Panc1 (cell line): ENCODE measurements at regions not wholly inside any gene's neighbourhood (a gene's known extent, or its start where the extent isn't known, plus 50 kb on each side); places are given as distances from the start of the nearest gene placed in this dataset.

Experiments used
- ATAC-seq: fragments of 200-7000 bp; cut with Tn5 transposase; 2 replicates; pipeline ENCODE4 v1.9.1; 2020; ENCODE audit warnings: mild to moderate bottlenecking, moderate library complexity
- BruUV-seq: library from RNA; stranded (reverse); fragments of 400-500 nt; replicated peaks from 2 replicates; lab custom pipeline; 2021; lab: Mats Ljungman, UMichigan
- CTCF ChIA-PET: fragments of 300-600 bp; sonication (Branson Sonifier 250); formaldehyde crosslinking; loops from one replicate; lab custom pipeline; 2022; ENCODE audit warnings: antibody characterized with exemption; lab: Charles Lee
- POLR2A ChIA-PET: fragments of 300-600 bp; sonication (Branson Sonifier 250); formaldehyde crosslinking; loops from one replicate; lab custom pipeline; 2022; ENCODE audit warnings: antibody characterized with exemption; lab: Charles Lee
- DNase-seq: peaks from one replicate; pipeline ENCODE4 v3.0.0-alpha.2; 2010; ENCODE audit warnings: low read depth, low spot score
- H3K27ac ChIP-seq: 2 replicates; pipeline ENCODE4 v1.5.1; 2011; ENCODE audit warnings: mild to moderate bottlenecking, low read length, inconsistent platforms
- H3K27me3 ChIP-seq: fragments of 200-500 bp; sonication (Bioruptor generic); 2 replicates; pipeline ENCODE4 v1.6.0; 2014; ENCODE audit warnings: low read length, inconsistent platforms; ENCODE audit not compliant: control insufficient read depth, insufficient read depth
- H3K36me3 ChIP-seq: fragments of 200-500 bp; sonication (Bioruptor generic); 2 replicates; pipeline ENCODE4 v1.5.1; 2014; ENCODE audit warnings: inconsistent platforms, mild to moderate bottlenecking, low read length, moderate library complexity; ENCODE audit not compliant: control insufficient read depth, insufficient read depth
- H3K4me1 ChIP-seq: 2 replicates; pipeline ENCODE4 v1.5.1; 2011; ENCODE audit warnings: inconsistent platforms, mild to moderate bottlenecking, low read length, moderate library complexity; ENCODE audit not compliant: control insufficient read depth, insufficient read depth
- H3K4me3 ChIP-seq, 2 experiments: 2 replicates each; pipeline ENCODE4 v1.5.1; 2011 to 2012; ENCODE audit warnings: low read depth in 2 of 2, low read length in 2 of 2, mild to moderate bottlenecking in 2 of 2, inconsistent platforms in 1 of 2, moderate library complexity in 1 of 2
- H3K9me3 ChIP-seq: fragments of 200-500 bp; sonication (Bioruptor generic); 2 replicates; pipeline ENCODE4 v1.5.1; 2014; ENCODE audit warnings: low read depth, mild to moderate bottlenecking, inconsistent platforms, low read length, moderate library complexity; ENCODE audit not compliant: control insufficient read depth, insufficient read depth
- CTCF ChIP-seq: fragments of 450-650 bp; IDR thresholded peaks from 2 replicates; pipeline ENCODE4 v1.5.1; 2017; ENCODE audit warnings: mild to moderate bottlenecking
- POLR2AphosphoS5 ChIP-seq: IDR thresholded peaks from 2 replicates; pipeline ENCODE4 v1.6.1; 2012; ENCODE audit warnings: mild to moderate bottlenecking, low read depth, low read length, moderate library complexity
- REST ChIP-seq, 2 experiments: IDR thresholded peaks; 2 replicates each; pipeline ENCODE4 v1.6.1; 2011 to 2012; ENCODE audit warnings: low read depth in 2 of 2, control low read depth in 1 of 2, low read length in 1 of 2, mild to moderate bottlenecking in 1 of 2, moderate library complexity in 1 of 2; ENCODE audit not compliant: insufficient read depth in 1 of 2
- SIN3A ChIP-seq: IDR thresholded peaks from 2 replicates; pipeline ENCODE4 v1.6.1; 2012; ENCODE audit warnings: low read depth, mild to moderate bottlenecking, low read length, moderate library complexity, borderline replicate concordance; ENCODE audit not compliant: insufficient read depth
- TCF7L2 ChIP-seq: IDR thresholded peaks from 2 replicates; pipeline ENCODE4 v1.6.1; 2011; ENCODE audit warnings: mild to moderate bottlenecking, low read depth, low read length, inconsistent platforms
- in situ Hi-C: cut with HindIII; loops from 2 replicates; pipeline ENCODE4 v1.10.0; 2016; ENCODE audit warnings: low sequenced_read_pairs, low pct_unique_long_range_greater_than_20kb
- intact Hi-C: fragments of 100-400 bp; cut with micrococcal nuclease; formaldehyde crosslinking; loops from one replicate; pipeline ENCODE4 v1.10.0; 2022; ENCODE audit not compliant: unreplicated experiment

- no TSS peak for BruUV-seq
- Histone ChIP-seq H3K27ac (no peak overlapping the region), H3K9me3 (no peaks in the 10 kb centered on the region), H3K27me3 (no peaks in the 10 kb centered on the region), H3K4me3 (no peak overlapping the region), H3K36me3 (no peaks in the 10 kb centered on the region), H3K4me1 (no peaks in the 10 kb centered on the region)
- CTCF ChIA-PET, result no interaction called here
- intact Hi-C loops, result no loop called here
- POLR2A ChIA-PET, result no interaction called here
- ATAC-seq (no peak), DNase-seq (no peak)
- TF ChIP-seq REST (IDR thresholded peaks at IDR 0.05; ENCODE audit: insufficient read depth in 1 of 2, low read depth in 2 of 2, low read length in 1 of 2) (no peak), POLR2AphosphoS5 (no peak), TCF7L2 (no peak), SIN3A (no peak), CTCF (no peak)
- in situ Hi-C loops, result no loop called here
Measured at GRCh38 chr2:125274718-125275117, 1249.6 kb downstream of the CNTNAP5 start.

GRCh38 chr2:125280265-125280664 is 1255.2 kb downstream of the CNTNAP5 start:
- no TSS peak for BruUV-seq
- Histone ChIP-seq H3K9me3 (no peaks in the 10 kb centered on the region), H3K4me3 (no peak overlapping the region), H3K27me3 (no peaks in the 10 kb centered on the region), H3K27ac (no peak overlapping the region), H3K36me3 (no peaks in the 10 kb centered on the region), H3K4me1 (no peaks in the 10 kb centered on the region)
- ATAC-seq (no peak), DNase-seq (no peak)
- ChIA-PET CTCF (no interaction called here), POLR2A (no interaction called here)
- intact Hi-C loops (no loop called here), in situ Hi-C loops (no loop called here)
- TF ChIP-seq REST (IDR thresholded peaks at IDR 0.05; ENCODE audit: insufficient read depth in 1 of 2, low read depth in 2 of 2, low read length in 1 of 2), result no peak
- TF ChIP-seq CTCF, result no peak
- TF ChIP-seq SIN3A, result no peak
- TF ChIP-seq POLR2AphosphoS5, result no peak
- TF ChIP-seq TCF7L2, result no peak
